HG03045 (cell line): ENCODE measurements at regions not wholly inside any gene's neighbourhood (a gene's known extent, or its start where the extent isn't known, plus 50 kb on each side); places are given as distances from the start of the nearest gene placed in this dataset.
"Not testable (repeated sequence)": the region's sequence is repeated elsewhere in the genome, so short reads cannot be mapped to it uniquely, and the experiment has no call there.

Experiments used
- ATAC-seq: cut with Tn5 transposase; IDR thresholded peaks from one replicate; pipeline ENCODE4 v1.9.1; 2021; ENCODE audit warnings: mild to moderate bottlenecking, moderate library complexity; ENCODE audit not compliant: unreplicated experiment

GRCh38 chrX:7542587-7543380 is 300.2 kb upstream of the VCX start:
- no peak for ATAC-seq

- ATAC-seq = no peak
Observed at GRCh38 chrX:7522860-7523259, 320.1 kb upstream of the VCX start.

- ATAC-seq = no peak
Observed at GRCh38 chrX:7515681-7516413, 327.1 kb upstream of the VCX start.

- no peak for ATAC-seq
Observed at GRCh38 chrX:7514871-7515599, 327.9 kb upstream of the VCX start.

- no peak for ATAC-seq
Observed at GRCh38 chrX:7512845-7513244, 330.1 kb upstream of the VCX start.

GRCh38 chrX:7503251-7503650 is 339.7 kb upstream of the VCX start:
- ATAC-seq = no peak

- ATAC-seq = no peak
Observed at GRCh38 chrX:7500386-7500785, 342.6 kb upstream of the VCX start.

- ATAC-seq = no peak
Observed at GRCh38 chrX:7486505-7486904, 338.6 kb upstream of the PUDP start.

GRCh38 chrX:7485061-7485460 is 337.1 kb upstream of the PUDP start:
- no peak for ATAC-seq

- ATAC-seq = no peak
Observed at GRCh38 chrX:7480721-7481120, 332.8 kb upstream of the PUDP start.

- no peak for ATAC-seq
Observed at GRCh38 chrX:7462110-7462509, 314.2 kb upstream of the PUDP start.

- not testable (repeated sequence) for ATAC-seq
Observed at GRCh38 chrX:7461051-7461450, 313.1 kb upstream of the PUDP start.

GRCh38 chrX:7447801-7448499 is 300.0 kb upstream of the PUDP start:
- no peak for ATAC-seq

GRCh38 chrX:7446815-7447214 is 298.9 kb upstream of the PUDP start:
- ATAC-seq = no peak

GRCh38 chrX:7444967-7445366 is 297.0 kb upstream of the PUDP start:
- peak; percentile 77 for ATAC-seq

GRCh38 chrX:7441586-7441985 is 293.6 kb upstream of the PUDP start:
- ATAC-seq = no peak

GRCh38 chrX:7435822-7436221 is 287.9 kb upstream of the PUDP start:
- no peak for ATAC-seq

- ATAC-seq = no peak
Observed at GRCh38 chrX:7432901-7433300, 284.9 kb upstream of the PUDP start.

- no peak for ATAC-seq
Observed at GRCh38 chrX:7420717-7421116, 272.8 kb upstream of the PUDP start.

GRCh38 chrX:7414753-7415152 is 266.8 kb upstream of the PUDP start:
- no peak for ATAC-seq

GRCh38 chrX:7412840-7413239 is 264.9 kb upstream of the PUDP start:
- ATAC-seq = no peak
